HEK293 (cell line): ENCODE measurements at regions not wholly inside any gene's neighbourhood (a gene's known extent, or its start where the extent isn't known, plus 50 kb on each side); places are given as distances from the start of the nearest gene placed in this dataset.

Source experiments
- YY1 ChIP-seq: fragments of 450-650 bp; formaldehyde crosslinking; IDR thresholded peaks from 2 replicates; pipeline ENCODE4 v1.5.1; 2018; ENCODE audit warnings: missing biosample characterization, missing genetic modification characterization
- TF ChIP-seq, protein P1 (sequence below): fragments of 450-650 bp; formaldehyde crosslinking; IDR thresholded peaks from 2 replicates; pipeline ENCODE4 v1.5.1; 2016; ENCODE audit warnings: missing biosample characterization, missing genetic modification characterization

DNA sequence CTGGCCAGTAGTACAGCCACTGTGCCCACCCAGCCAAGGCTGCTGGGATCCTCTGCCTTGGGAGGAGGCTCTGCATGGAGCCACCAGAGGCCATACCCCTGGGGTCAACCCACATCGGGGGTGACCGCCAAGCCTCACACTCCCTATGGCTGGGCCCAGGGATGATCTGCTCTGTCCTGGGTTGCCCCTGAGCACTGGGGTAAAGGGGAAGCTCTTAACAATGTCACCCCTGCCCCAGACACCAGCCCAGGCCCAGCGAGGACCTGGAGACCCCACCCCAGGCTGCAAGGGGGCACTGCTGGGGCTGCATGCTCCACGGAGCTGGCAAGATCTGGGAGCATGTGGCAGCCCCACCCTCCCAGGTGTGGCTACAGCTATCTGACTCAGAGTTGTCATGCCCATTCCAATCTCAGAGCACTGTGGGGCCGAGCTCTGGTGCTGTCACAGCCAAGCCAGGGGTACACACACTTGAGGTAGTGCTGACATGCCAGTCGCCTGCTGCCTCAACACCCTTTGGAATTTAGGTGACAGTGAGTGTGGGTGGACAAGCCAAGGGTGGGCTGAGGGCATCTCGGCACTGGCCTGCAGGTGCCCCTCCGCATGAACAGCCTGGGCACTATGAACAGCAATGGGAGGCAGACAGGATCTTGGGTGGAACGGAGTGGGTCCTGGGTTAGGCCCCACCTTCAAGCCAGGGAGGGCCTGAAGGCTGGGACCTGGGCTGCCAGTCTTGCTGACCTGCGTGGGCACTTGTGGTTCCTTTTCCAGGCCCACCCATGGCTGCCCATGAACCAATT lies 427.7 kb downstream of the LRRIQ3 start:
- no peak for TF ChIP-seq YY1 (tag by site-specific recombination)
- TF ChIP-seq, protein P1, sequence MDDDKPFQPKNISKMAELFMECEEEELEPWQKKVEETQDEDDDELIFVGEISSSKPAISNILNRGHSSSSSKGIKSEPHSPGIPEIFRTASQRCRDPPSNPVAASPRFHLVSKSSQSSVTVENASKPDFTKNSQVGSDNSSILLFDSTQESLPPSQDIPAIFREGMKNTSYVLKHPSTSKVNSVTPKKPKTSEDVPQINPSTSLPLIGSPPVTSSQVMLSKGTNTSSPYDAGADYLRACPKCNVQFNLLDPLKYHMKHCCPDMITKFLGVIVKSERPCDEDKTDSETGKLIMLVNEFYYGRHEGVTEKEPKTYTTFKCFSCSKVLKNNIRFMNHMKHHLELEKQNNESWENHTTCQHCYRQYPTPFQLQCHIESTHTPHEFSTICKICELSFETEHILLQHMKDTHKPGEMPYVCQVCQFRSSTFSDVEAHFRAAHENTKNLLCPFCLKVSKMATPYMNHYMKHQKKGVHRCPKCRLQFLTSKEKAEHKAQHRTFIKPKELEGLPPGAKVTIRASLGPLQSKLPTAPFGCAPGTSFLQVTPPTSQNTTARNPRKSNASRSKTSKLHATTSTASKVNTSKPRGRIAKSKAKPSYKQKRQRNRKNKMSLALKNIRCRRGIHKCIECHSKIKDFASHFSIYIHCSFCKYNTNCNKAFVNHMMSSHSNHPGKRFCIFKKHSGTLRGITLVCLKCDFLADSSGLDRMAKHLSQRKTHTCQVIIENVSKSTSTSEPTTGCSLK (tag by site-specific recombination) = no peak
